HG02763 (cell line): ENCODE measurements at regions not wholly inside any gene's neighbourhood (a gene's known extent, or its start where the extent isn't known, plus 50 kb on each side); places are given as distances from the start of the nearest gene placed in this dataset.

Experiments
- ATAC-seq: cut with Tn5 transposase; IDR thresholded peaks from one replicate; pipeline ENCODE4 v1.9.1; 2021; ENCODE audit warnings: mild to moderate bottlenecking, moderate library complexity; ENCODE audit not compliant: unreplicated experiment

DNA sequence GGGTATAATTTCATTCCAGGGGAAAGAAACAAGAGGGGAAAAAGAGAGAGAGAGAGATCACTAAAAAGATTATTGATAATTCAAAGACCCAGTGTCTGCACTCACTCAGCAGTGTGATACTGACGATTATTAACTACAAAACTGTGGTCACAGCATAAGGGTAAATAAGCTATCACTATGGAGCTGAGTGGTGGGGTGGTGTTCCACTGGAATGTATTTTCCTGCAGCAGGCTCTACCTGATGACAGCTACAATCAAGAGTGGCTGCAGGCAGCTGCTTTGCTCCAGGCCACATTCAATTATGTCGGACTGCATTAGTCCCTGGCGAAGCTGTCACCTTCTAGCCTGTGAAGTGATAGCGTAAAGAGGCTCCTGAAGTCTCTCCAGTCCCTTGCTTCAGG lies 122.2 kb upstream of the TFAP2D start:
- ATAC-seq = no peak

DNA sequence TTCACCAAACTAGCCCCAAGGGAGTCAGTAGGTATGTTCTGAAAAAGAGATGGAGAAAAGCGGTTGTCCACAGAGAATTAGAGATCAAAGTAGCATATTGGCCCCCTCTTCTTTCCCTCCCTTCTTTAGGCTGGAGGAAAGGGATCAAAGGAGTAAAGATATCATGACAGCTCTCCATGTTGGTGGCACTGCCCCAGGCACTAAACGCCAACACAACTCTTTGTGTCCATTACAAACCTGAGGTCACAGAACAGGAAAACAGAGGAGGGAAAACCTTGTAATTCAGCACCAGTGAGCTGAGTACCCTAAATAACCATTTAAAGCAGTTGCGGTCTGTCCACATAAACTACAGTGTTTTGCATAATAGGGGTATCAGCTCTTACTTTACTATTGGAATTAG lies 113.0 kb upstream of the TFAP2D start:
- ATAC-seq = no peak

DNA sequence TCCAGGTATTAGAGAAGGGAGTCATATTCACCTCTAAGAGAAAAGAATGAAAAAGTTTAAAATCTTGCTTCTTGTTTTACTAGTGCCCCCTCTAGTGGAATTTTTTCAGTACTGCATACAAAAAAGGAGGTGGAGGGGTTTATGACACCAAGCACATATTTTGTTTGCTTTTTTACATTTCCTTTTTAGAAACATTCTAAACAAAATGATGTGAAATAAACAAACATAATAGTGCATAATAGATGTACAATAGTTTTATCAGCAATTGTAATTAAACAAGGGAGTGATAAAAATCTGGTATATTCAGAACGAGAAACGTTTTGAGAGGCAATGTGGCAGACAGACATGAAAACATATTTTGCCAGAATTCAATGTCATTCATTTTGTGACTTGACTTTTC lies 111.0 kb upstream of the TFAP2D start:
- no peak for ATAC-seq

DNA sequence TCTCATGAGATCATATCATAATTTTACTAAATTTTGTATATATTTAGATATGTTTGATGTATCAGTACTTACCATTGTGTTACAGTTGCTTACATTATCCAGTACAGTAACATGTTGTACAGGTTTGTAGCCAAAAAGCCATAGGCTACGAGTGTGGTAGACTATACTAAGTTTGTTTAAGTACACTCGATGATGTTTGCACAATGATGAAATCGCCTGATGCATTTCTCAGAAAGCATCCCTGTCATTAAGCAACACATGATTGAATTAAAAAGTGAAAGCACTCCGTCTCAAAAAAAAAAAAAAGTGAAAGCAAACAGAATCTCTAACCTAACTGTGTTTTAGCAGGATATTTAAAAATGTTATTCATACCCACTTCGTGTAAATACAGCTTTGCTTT lies 104.9 kb upstream of the TFAP2D start:
- ATAC-seq = no peak

DNA sequence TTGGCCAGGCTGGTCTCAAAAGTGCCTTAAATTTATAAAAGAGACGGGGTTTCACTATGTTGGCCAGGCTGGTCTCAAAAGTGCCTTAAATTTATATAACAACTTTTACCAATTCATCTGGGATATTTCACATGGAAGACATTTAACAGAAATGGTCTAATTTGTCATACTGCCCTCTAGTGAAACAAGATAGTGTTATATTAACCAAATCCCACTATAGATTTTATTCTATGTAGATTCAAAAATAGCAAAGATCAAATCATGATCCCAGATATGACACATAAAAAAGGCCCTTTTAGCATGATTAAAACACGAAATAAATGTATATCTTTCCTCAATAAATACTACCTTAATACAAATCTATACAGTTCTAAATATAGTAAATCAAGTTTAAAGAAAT lies 102.8 kb upstream of the TFAP2D start:
- no peak for ATAC-seq

DNA sequence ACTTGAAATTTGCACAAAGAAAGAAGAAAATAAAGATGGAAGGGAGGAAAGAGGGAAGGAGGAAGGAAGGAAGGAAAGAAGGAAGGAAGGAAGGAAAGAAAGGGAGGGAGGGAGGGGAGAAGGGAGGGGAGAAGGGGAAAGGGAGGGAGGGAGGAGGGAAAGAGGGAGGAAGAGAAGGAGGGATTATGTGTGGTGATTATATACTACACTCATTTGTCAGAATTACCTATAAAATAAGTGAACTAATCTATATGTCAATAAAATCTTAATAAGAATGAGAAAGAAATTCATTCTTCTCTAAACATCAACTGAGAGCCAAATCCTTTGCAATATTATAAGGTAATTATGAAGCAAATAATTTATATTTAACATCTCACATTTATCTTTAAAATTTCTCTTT lies 77.9 kb upstream of the TFAP2D start:
- no peak for ATAC-seq

DNA sequence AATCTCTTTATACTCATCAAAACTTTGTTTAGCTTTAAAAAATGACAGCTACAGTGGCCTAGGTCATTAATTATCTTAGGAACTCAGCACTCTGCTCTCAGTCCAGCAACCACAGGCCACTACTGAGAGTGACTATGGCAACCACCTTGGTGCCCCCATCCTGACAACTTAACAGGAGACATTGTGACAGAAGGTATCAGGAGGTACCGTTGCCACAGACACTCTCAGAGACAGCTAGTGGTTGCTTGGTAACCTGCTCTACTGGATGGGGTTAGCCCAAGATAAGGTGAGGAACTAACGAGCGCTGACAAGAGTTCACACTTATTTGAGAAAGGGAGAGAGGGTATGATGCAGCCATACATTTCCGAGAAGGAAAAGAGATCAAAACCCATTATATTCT lies 76.1 kb upstream of the TFAP2D start:
- ATAC-seq = no peak

DNA sequence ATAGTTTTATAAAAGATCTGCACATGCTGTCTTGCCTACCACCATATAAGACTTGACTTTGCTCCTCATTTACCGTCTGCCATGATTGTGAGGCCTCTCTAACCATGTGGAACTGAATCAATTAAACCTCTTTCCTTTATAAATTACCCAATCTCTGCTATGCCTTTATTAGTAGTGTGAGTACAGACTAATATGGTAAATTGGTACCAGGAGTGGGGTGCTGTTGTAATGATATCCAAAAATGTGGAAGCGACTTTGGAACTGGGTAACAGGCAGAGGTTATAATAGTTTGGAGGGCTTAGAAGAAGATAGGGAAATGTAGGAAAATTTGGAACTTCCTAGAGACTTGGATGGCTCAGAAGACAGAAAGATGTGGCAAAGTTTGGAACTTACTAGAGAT lies 64.2 kb upstream of the TFAP2D start:
- no peak for ATAC-seq

DNA sequence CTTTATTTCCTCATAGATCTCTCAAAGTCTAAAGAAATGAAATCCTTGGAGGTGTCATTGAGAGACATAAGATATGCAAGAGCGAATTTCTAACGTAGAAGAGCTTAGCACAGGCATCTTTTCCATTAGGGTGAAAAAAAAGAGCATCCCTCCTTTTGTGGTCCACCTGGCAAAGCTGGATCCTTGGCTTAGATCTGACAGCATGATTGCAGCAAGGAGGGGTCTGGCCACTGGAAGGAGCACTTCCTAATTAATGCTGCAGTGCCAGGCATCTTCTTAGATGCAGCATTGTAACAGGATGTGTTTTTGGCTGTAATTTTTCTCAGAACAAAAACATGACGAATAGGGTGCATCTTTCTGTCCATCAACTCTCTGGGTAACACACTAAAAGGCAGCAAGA lies 60.1 kb upstream of the TFAP2D start:
- no peak for ATAC-seq

DNA sequence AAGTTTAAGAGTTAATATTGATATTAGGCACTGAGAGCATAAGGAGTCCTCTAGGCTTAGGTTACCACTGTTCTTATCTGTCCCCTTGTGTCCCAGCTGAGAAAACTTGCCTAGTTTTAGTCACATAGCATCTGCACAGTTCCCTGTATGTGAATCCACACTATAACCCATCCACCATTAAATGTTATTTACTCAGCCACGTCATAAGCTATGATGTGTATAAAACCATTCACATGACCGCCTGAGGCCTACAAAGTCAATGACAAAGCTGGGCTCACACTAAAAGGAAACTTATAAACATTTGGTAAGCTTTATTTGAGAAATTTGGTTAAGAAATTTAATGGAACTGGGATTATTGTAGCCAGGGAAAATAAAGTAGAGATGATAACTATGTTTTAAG lies 59.2 kb upstream of the TFAP2D start:
- no peak for ATAC-seq

DNA sequence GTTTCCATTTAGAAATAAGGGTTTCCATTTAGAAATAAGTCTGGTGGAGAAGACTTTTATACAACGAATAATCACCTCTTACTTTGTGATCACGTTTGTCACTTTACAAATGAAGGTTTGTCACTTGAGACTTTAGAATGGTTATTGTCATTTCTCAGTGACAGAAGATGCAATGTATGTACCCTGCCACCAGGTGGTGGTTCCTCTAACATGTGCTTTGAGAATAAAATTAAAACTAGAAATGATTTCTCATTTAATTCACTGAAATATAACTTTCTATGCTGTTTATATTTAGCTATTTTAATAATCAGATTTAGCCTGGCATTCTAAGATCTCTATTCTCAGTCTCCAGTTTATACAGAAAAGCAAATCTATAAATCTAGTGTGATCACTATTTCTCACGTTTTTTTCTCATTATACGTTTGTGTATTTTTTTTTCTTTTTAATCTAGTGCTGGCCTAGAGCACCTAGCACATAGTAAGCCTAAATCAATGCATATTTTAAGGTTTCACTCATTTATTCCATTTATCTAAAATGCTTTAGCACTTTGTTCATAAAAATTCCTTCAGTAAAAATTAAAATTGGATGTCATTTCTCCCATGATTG lies 57.4 kb upstream of the TFAP2D start:
- peak; percentile 67 for ATAC-seq

DNA sequence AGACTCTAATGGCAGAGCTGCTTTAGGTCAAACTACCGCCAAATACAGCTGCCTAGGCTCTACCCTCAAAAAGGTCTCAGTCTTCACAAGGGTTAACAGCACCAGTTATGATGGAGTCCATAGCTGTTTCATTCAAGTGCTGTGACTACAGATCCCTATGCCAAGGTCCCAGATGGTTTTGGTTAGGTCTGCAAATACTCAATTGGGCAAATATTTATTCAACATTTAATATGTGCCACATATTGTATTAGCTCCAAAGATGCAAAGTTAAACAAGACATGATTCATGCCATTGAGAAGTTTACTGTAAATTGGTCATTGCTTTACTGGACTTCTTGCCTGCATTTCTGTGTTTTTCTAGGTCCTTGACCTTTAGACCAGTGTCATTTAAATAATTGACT lies 55.8 kb upstream of the TFAP2D start:
- ATAC-seq = no peak

DNA sequence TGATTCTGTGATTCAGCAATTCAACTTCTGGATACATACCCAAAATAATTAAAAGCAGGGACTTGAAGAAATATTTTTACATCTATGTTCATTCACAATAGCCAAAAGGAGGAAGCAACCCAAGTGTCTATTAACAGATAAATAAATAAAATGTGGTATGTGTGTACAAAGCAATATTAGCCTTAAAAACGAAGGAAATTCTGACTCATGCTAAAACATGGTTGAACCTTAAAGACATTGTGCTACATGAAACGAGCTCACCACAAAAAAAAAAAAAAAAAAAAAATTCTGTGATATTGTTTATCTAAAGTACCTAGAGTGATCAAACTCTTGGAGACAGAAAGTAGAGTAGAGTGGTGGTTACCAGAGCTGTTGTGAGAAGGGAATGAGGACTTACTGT lies 54.8 kb upstream of the TFAP2D start:
- no peak for ATAC-seq

DNA sequence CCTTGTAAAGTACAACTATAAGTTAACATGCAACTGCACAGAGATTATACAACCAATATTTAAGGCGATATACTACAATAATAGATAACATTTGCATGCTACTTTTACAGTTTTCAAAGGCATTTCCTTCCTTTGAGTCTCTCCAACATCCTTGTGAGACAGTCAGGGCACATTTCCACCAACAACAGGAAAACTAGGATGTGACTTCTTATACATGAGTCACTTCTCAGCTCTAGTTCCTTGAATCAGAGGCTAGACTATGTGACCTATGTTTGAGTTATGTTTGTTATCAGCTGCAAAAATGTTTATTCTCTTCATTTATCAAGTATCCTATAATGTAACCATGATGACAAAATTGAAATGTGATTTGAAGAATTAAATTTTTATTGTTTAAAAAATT lies 51.7 kb upstream of the TFAP2D start:
- no peak for ATAC-seq
